ENCODE measurements at regions not wholly inside any gene's neighbourhood (a gene's known extent, or its start where the extent isn't known, plus 50 kb on each side); places are given as distances from the start of the nearest gene placed in this dataset.

- no peak for ATAC-seq
- intact Hi-C loops (cut with micrococcal nuclease; ENCODE audit: unreplicated experiment) (no loop called here), in situ Hi-C loops (cut with HindIII; ENCODE audit: low pct_unique_long_range_greater_than_20kb, low sequenced_read_pairs) (no loop called here)
- TF ChIP-seq POLR2AphosphoS5 (IDR thresholded peaks at IDR 0.05; ENCODE audit: low read depth, low read length) (no peak), TCF7L2 (IDR thresholded peaks at IDR 0.05; ENCODE audit: low read depth, low read length) (no peak), SIN3A (IDR thresholded peaks at IDR 0.05; ENCODE audit: borderline replicate concordance, insufficient read depth, low read depth, low read length) (no peak), CTCF (IDR thresholded peaks at IDR 0.05) (no peak)
- TF ChIP-seq, protein P1, sequence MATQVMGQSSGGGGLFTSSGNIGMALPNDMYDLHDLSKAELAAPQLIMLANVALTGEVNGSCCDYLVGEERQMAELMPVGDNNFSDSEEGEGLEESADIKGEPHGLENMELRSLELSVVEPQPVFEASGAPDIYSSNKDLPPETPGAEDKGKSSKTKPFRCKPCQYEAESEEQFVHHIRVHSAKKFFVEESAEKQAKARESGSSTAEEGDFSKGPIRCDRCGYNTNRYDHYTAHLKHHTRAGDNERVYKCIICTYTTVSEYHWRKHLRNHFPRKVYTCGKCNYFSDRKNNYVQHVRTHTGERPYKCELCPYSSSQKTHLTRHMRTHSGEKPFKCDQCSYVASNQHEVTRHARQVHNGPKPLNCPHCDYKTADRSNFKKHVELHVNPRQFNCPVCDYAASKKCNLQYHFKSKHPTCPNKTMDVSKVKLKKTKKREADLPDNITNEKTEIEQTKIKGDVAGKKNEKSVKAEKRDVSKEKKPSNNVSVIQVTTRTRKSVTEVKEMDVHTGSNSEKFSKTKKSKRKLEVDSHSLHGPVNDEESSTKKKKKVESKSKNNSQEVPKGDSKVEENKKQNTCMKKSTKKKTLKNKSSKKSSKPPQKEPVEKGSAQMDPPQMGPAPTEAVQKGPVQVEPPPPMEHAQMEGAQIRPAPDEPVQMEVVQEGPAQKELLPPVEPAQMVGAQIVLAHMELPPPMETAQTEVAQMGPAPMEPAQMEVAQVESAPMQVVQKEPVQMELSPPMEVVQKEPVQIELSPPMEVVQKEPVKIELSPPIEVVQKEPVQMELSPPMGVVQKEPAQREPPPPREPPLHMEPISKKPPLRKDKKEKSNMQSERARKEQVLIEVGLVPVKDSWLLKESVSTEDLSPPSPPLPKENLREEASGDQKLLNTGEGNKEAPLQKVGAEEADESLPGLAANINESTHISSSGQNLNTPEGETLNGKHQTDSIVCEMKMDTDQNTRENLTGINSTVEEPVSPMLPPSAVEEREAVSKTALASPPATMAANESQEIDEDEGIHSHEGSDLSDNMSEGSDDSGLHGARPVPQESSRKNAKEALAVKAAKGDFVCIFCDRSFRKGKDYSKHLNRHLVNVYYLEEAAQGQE (IDR thresholded peaks at IDR 0.05; ENCODE audit: insufficient read depth in 1 of 2, low read depth in 2 of 2, low read length in 1 of 2): no peak
- no peak overlapping the region for H3K4me3 ChIP-seq (ENCODE audit: low read depth in 2 of 2, low read length in 2 of 2)
- no peak for DNase-seq (ENCODE audit: low read depth, low spot score)
- H3K27ac ChIP-seq (ENCODE audit: low read length): no peak overlapping the region
- H3K4me1 ChIP-seq (ENCODE audit: control insufficient read depth, insufficient read depth, low read length): no peaks in the 10 kb centered on the region
- H3K27me3 ChIP-seq (ENCODE audit: control insufficient read depth, insufficient read depth, low read length): no peaks in the 10 kb centered on the region; the same call in 1 of the 2 replicates
- no peaks in the 10 kb centered on the region for H3K9me3 ChIP-seq (ENCODE audit: control insufficient read depth, insufficient read depth, low read depth, low read length)
- H3K36me3 ChIP-seq (ENCODE audit: control insufficient read depth, insufficient read depth, low read length): no peaks in the 10 kb centered on the region
- ChIA-PET CTCF (no interaction called here), POLR2A (no interaction called here)
- BruUV-seq (replicated peaks): no TSS peak
These were observed 157.3 kb upstream of the MTPN start for GRCh38 chr7:136134503-136134902.

GRCh38 chr7:136133551-136133950 lies 156.4 kb upstream of the MTPN start:
- ATAC-seq: no peak
- intact Hi-C loops (cut with micrococcal nuclease; ENCODE audit: unreplicated experiment): no loop called here
- POLR2A ChIA-PET: no interaction called here

More at GRCh38 chr7:136133551-136133950, 156.4 kb upstream of the MTPN start:
- Histone ChIP-seq H3K4me3 (ENCODE audit: low read depth in 2 of 2, low read length in 2 of 2) (no peak overlapping the region), H3K27ac (ENCODE audit: low read length) (no peak overlapping the region), H3K9me3 (ENCODE audit: control insufficient read depth, insufficient read depth, low read depth, low read length) (no peaks in the 10 kb centered on the region), H3K27me3 (ENCODE audit: control insufficient read depth, insufficient read depth, low read length) (no peaks in the 10 kb centered on the region; the same call in 1 of the 2 replicates), H3K36me3 (ENCODE audit: control insufficient read depth, insufficient read depth, low read length) (no peaks in the 10 kb centered on the region), H3K4me1 (ENCODE audit: control insufficient read depth, insufficient read depth, low read length) (no peaks in the 10 kb centered on the region)
- TF ChIP-seq CTCF (IDR thresholded peaks at IDR 0.05): no peak
- no peak for TF ChIP-seq TCF7L2 (IDR thresholded peaks at IDR 0.05; ENCODE audit: low read depth, low read length)
- no peak for TF ChIP-seq SIN3A (IDR thresholded peaks at IDR 0.05; ENCODE audit: borderline replicate concordance, insufficient read depth, low read depth, low read length)
- TF ChIP-seq POLR2AphosphoS5 (IDR thresholded peaks at IDR 0.05; ENCODE audit: low read depth, low read length): no peak
- TF ChIP-seq, protein P1 (IDR thresholded peaks at IDR 0.05; ENCODE audit: insufficient read depth in 1 of 2, low read depth in 2 of 2, low read length in 1 of 2): no peak
- DNase-seq (ENCODE audit: low read depth, low spot score): no peak
- CTCF ChIA-PET: no interaction called here
- no TSS peak for BruUV-seq (replicated peaks)
- in situ Hi-C loops (cut with HindIII; ENCODE audit: low pct_unique_long_range_greater_than_20kb, low sequenced_read_pairs): no loop called here

Data from Panc1 (cell line).